ENCODE measurements at regions not wholly inside any gene's neighbourhood (a gene's known extent, or its start where the extent isn't known, plus 50 kb on each side); places are given as distances from the start of the nearest gene placed in this dataset.

GRCh38 chr13:63942372-63942771, 2526.7 kb upstream of the PCDH20 start:
- no peak overlapping the region for H3K9ac ChIP-seq
- no peaks in the 10 kb centered on the region for H4K20me1 ChIP-seq
- no peaks in the 10 kb centered on the region for H3K27me3 ChIP-seq
- H3K36me3 ChIP-seq: no peaks in the 10 kb centered on the region
- no peaks in the 10 kb centered on the region for H3K4me1 ChIP-seq
- no peak overlapping the region for H3K27ac ChIP-seq
- no peak for TF ChIP-seq Cebpa-rat (IDR thresholded peaks at IDR 0.05)
- H3K4me3 ChIP-seq: no peak overlapping the region
- H3K9me3 ChIP-seq (replicated peaks in 1 of 11): no peaks in the 10 kb centered on the region
- H3K4me2 ChIP-seq: peak overlapping the region in 1 of 11 experiments; percentile 14; a peak in 2 of 22 replicates

GRCh38 chr13:63938851-63939250, 2523.2 kb upstream of the PCDH20 start:
- no peaks in the 10 kb centered on the region for H3K36me3 ChIP-seq
- no peak for TF ChIP-seq Cebpa-rat (IDR thresholded peaks at IDR 0.05)
- no peaks in the 10 kb centered on the region for H3K27me3 ChIP-seq
- H3K9ac ChIP-seq: no peak overlapping the region
- H3K27ac ChIP-seq: no peak overlapping the region
- H3K4me3 ChIP-seq: no peak overlapping the region
- H3K4me1 ChIP-seq: no peaks in the 10 kb centered on the region
- H4K20me1 ChIP-seq: no peaks in the 10 kb centered on the region
- H3K4me2 ChIP-seq: no peak overlapping the region
- H3K9me3 ChIP-seq (replicated peaks in 1 of 11): no peaks in the 10 kb centered on the region

- no peak overlapping the region for H3K4me3 ChIP-seq
- no peaks in the 10 kb centered on the region for H3K27me3 ChIP-seq
- H3K4me2 ChIP-seq: no peak overlapping the region
- H4K20me1 ChIP-seq: no peaks in the 10 kb centered on the region
- H3K36me3 ChIP-seq: no peaks in the 10 kb centered on the region
- H3K9ac ChIP-seq: no peak overlapping the region
- no peak for TF ChIP-seq Cebpa-rat (IDR thresholded peaks at IDR 0.05)
- no peaks in the 10 kb centered on the region for H3K9me3 ChIP-seq (replicated peaks in 1 of 11)
- no peaks in the 10 kb centered on the region for H3K4me1 ChIP-seq
- H3K27ac ChIP-seq: no peak overlapping the region
These were observed 2494.9 kb upstream of the PCDH20 start for GRCh38 chr13:63910511-63910910.

GRCh38 chr13:63909726-63910375, 2494.2 kb upstream of the PCDH20 start:
- no peaks in the 10 kb centered on the region for H3K4me1 ChIP-seq
- TF ChIP-seq Cebpa-rat (IDR thresholded peaks at IDR 0.05): no peak
- H3K27me3 ChIP-seq: no peaks in the 10 kb centered on the region
- H4K20me1 ChIP-seq: no peaks in the 10 kb centered on the region
- no peak overlapping the region for H3K4me3 ChIP-seq
- no peaks in the 10 kb centered on the region for H3K9me3 ChIP-seq (replicated peaks in 1 of 11)
- no peaks in the 10 kb centered on the region for H3K36me3 ChIP-seq
- H3K9ac ChIP-seq: no peak overlapping the region
- no peak overlapping the region for H3K27ac ChIP-seq
- no peak overlapping the region for H3K4me2 ChIP-seq

GRCh38 chr13:63902141-63902540, 2486.5 kb upstream of the PCDH20 start:
- no peaks in the 10 kb centered on the region for H3K9me3 ChIP-seq (replicated peaks in 1 of 11)
- no peak overlapping the region for H3K4me3 ChIP-seq

GRCh38 chr13:63901630-63902029, 2486.0 kb upstream of the PCDH20 start:
- no peaks in the 10 kb centered on the region for H3K27me3 ChIP-seq
- no peak for TF ChIP-seq Cebpa-rat (IDR thresholded peaks at IDR 0.05)
- no peaks in the 10 kb centered on the region for H3K4me1 ChIP-seq
- no peak overlapping the region for H3K4me2 ChIP-seq
- H4K20me1 ChIP-seq: no peaks in the 10 kb centered on the region
- H3K27ac ChIP-seq: no peak overlapping the region
- H3K36me3 ChIP-seq: no peaks in the 10 kb centered on the region
- no peaks in the 10 kb centered on the region for H3K9me3 ChIP-seq (replicated peaks in 1 of 11)
- no peak overlapping the region for H3K4me3 ChIP-seq
- no peak overlapping the region for H3K9ac ChIP-seq

More at GRCh38 chr13:63902141-63902540, 2486.5 kb upstream of the PCDH20 start:
- Histone ChIP-seq H3K9ac (no peak overlapping the region), H4K20me1 (no peaks in the 10 kb centered on the region), H3K4me1 (no peaks in the 10 kb centered on the region), H3K27me3 (no peaks in the 10 kb centered on the region), H3K27ac (no peak overlapping the region), H3K4me2 (no peak overlapping the region), H3K36me3 (no peaks in the 10 kb centered on the region)
- no peak for TF ChIP-seq Cebpa-rat (IDR thresholded peaks at IDR 0.05)

GRCh38 chr13:63900406-63900805, 2484.8 kb upstream of the PCDH20 start:
- no peak for TF ChIP-seq Cebpa-rat (IDR thresholded peaks at IDR 0.05)
- Histone ChIP-seq H4K20me1 (no peaks in the 10 kb centered on the region), H3K4me2 (no peak overlapping the region), H3K9ac (no peak overlapping the region), H3K4me3 (no peak overlapping the region), H3K4me1 (no peaks in the 10 kb centered on the region), H3K36me3 (no peaks in the 10 kb centered on the region), H3K9me3 (replicated peaks in 1 of 11) (no peaks in the 10 kb centered on the region), H3K27me3 (no peaks in the 10 kb centered on the region), H3K27ac (no peak overlapping the region)

GRCh38 chr13:63896321-63896720, 2480.7 kb upstream of the PCDH20 start:
- TF ChIP-seq Cebpa-rat (IDR thresholded peaks at IDR 0.05): no peak
- no peaks in the 10 kb centered on the region for H3K27me3 ChIP-seq
- H3K27ac ChIP-seq: no peak overlapping the region
- H3K9ac ChIP-seq: no peak overlapping the region
- H4K20me1 ChIP-seq: no peaks in the 10 kb centered on the region
- H3K36me3 ChIP-seq: no peaks in the 10 kb centered on the region
- H3K4me3 ChIP-seq: no peak overlapping the region
- H3K9me3 ChIP-seq (replicated peaks in 1 of 11): no peaks in the 10 kb centered on the region
- no peaks in the 10 kb centered on the region for H3K4me1 ChIP-seq
- H3K4me2 ChIP-seq: no peak overlapping the region

- H3K4me2 ChIP-seq: no peak overlapping the region
- H4K20me1 ChIP-seq: no peaks in the 10 kb centered on the region
- H3K4me3 ChIP-seq: no peak overlapping the region
- H3K9ac ChIP-seq: no peak overlapping the region
- TF ChIP-seq Cebpa-rat (IDR thresholded peaks at IDR 0.05): no peak
- no peak overlapping the region for H3K27ac ChIP-seq
- H3K36me3 ChIP-seq: no peaks in the 10 kb centered on the region
- H3K9me3 ChIP-seq (replicated peaks in 1 of 11): peaks cover 0 to 5% (median 0%) of the 10 kb centered on the region in 11 experiments; a peak in 1 of 22 replicates
- no peaks in the 10 kb centered on the region for H3K4me1 ChIP-seq
- H3K27me3 ChIP-seq: no peaks in the 10 kb centered on the region
These were observed 2466.4 kb upstream of the PCDH20 start for GRCh38 chr13:63882052-63882451.

- peaks cover 0 to 5% (median 0%) of the 10 kb centered on the region in 11 experiments; a peak in 1 of 22 replicates for H3K9me3 ChIP-seq (replicated peaks in 1 of 11)
- TF ChIP-seq Cebpa-rat (IDR thresholded peaks at IDR 0.05): no peak
These were observed 2465.1 kb upstream of the PCDH20 start for GRCh38 chr13:63880705-63881104.

More at GRCh38 chr13:63880705-63881104, 2465.1 kb upstream of the PCDH20 start:
- H3K4me2 ChIP-seq: no peak overlapping the region
- H3K4me1 ChIP-seq: no peaks in the 10 kb centered on the region
- no peaks in the 10 kb centered on the region for H3K36me3 ChIP-seq
- H3K4me3 ChIP-seq: no peak overlapping the region
- no peak overlapping the region for H3K9ac ChIP-seq
- no peaks in the 10 kb centered on the region for H4K20me1 ChIP-seq
- no peak overlapping the region for H3K27ac ChIP-seq
- H3K27me3 ChIP-seq: no peaks in the 10 kb centered on the region
